ENCODE measurements at regions not wholly inside any gene's neighbourhood (a gene's known extent, or its start where the extent isn't known, plus 50 kb on each side); places are given as distances from the start of the nearest gene placed in this dataset.
"Not testable (repeated sequence)": the region's sequence is repeated elsewhere in the genome, so short reads cannot be mapped to it uniquely, and the experiment has no call there.

GRCh38 chr3:105243076-105243475 is 123.6 kb upstream of the ALCAM start:
- DNase-seq: no peak

- no peak for DNase-seq
Observed at GRCh38 chr3:105246536-105246935, 120.2 kb upstream of the ALCAM start.

GRCh38 chr3:105253225-105253624 is 113.5 kb upstream of the ALCAM start:
- DNase-seq: no peak

GRCh38 chr3:105254154-105254553 is 112.6 kb upstream of the ALCAM start:
- no peak for DNase-seq

- DNase-seq: no peak
Observed at GRCh38 chr3:105255350-105255749, 111.4 kb upstream of the ALCAM start.

GRCh38 chr3:105259496-105259895 is 107.2 kb upstream of the ALCAM start:
- no peak for DNase-seq

- DNase-seq: no peak
Observed at GRCh38 chr3:105260385-105260784, 106.3 kb upstream of the ALCAM start.

GRCh38 chr3:105274536-105274935 is 92.2 kb upstream of the ALCAM start:
- no peak for DNase-seq

- no peak for DNase-seq
Observed at GRCh38 chr3:105274958-105275357, 91.8 kb upstream of the ALCAM start.

GRCh38 chr3:105277656-105278055 is 89.1 kb upstream of the ALCAM start:
- no peak for DNase-seq

- no peak for DNase-seq
Observed at GRCh38 chr3:105278688-105279087, 88.0 kb upstream of the ALCAM start.

- DNase-seq: no peak
Observed at GRCh38 chr3:105281989-105282388, 84.7 kb upstream of the ALCAM start.

GRCh38 chr3:105284876-105285275 is 81.8 kb upstream of the ALCAM start:
- DNase-seq: no peak

- no peak for DNase-seq
Observed at GRCh38 chr3:105285653-105286241, 81.0 kb upstream of the ALCAM start.

GRCh38 chr3:105293441-105293840 is 73.3 kb upstream of the ALCAM start:
- no peak for DNase-seq

GRCh38 chr3:105296182-105296822 is 70.4 kb upstream of the ALCAM start:
- DNase-seq: not testable (repeated sequence)

- DNase-seq: no peak
Observed at GRCh38 chr3:105304487-105304886, 62.2 kb upstream of the ALCAM start.

- DNase-seq: no peak
Observed at GRCh38 chr3:105315144-105315543, 51.6 kb upstream of the ALCAM start.

- no peak for DNase-seq
Observed at GRCh38 chr3:105315815-105316214, 50.9 kb upstream of the ALCAM start.

GRCh38 chr3:105316331-105316730 is 50.4 kb upstream of the ALCAM start:
- no peak for DNase-seq

Measured in skin of body (tissue), 1 donor.